NCI-H1930 (cell line): ENCODE measurements at regions not wholly inside any gene's neighbourhood (a gene's known extent, or its start where the extent isn't known, plus 50 kb on each side); places are given as distances from the start of the nearest gene placed in this dataset.

ENCODE experiments used
- DNase-seq, 2 experiments: peaks; one replicate each; lab custom pipeline; 2025; lab: John Stamatoyannopoulos, UW

DNA sequence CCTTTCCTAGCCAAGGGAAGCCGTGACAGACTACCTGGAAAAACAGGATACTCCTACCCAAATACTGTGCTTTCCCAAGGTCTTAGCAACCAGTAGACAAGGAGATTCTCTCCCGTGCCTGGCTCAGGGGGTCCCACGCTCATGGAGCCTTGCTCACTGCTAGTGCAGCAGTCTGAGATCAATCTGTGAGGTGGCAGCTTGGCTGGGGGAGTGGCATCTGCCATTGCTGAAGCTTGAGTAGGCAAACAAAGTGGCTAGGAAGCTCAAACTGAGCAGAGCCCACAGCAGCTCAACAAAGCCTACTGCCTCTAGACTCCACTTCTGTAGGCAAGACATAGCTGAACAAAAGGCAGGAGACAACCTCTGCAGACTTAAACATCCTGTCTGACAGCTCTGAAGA lies 177.1 kb downstream of the PARM1 start:
- no peak for DNase-seq

GRCh38 chr4:75107755-75108612 lies 175.1 kb downstream of the PARM1 start:
- no peak for DNase-seq

GRCh38 chr4:75102787-75103085 lies 169.8 kb downstream of the PARM1 start:
- no peak for DNase-seq

DNA sequence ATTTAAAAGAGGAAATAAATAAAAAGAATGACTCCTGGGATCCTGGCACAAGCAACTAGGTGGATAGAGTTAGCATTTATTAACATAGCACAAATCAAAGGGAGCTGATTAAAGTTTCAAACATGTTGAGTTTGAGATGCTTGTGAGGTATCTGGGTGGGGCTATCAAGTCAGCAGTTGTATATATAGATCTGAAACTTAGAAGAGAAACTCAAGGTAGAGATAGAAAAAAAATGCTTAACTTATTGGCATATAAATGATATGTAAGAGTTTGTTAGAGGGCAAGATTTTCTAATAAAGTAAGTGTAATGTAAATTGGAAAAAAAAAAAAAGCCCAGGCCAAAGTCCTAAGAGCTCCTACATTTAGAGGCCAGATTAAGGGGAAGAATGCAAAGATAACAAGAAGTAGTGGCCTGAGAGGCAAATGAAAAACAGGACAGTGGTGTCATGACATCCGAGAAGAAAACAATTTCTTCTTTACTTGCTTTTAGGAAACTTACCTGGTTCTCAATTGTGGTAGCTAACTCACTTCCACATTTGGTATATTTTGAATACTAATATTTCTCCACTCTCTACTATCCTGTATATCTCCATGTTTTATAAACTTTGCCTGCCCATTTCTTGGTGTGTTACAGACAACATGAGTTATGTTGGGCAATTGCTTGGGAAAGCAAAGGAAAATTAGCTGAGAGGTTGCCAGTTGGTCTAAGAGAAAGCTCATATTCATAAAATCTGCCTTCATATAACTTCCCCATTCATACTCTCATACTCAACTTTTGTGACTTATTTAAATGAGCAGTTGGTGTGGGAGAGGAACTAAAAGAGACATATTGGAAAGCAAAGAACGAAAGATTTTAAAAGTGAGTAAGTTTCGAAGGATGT lies 169.2 kb downstream of the PARM1 start:
- no peak for DNase-seq
